ENCODE measurements at regions not wholly inside any gene's neighbourhood (a gene's known extent, or its start where the extent isn't known, plus 50 kb on each side); places are given as distances from the start of the nearest gene placed in this dataset.

DNA sequence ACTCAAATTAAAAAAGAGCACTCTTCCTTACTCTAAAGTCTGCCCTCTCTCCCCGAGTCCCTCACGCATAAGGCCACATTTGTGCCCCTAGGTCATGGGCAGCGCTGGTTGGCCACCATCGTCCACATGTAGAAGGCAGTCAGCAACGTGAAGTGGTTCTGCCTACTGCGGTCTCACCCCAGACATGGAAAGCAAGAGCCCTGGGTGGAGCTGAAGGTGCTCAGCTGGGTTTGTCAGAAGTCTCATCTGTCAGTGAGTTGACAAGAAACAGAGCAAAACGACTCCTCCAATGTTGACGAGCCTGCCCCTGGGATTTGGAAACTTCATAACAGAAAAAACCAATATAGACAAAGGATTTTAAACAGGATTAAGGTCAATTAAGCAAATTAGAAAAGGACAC is 192.3 kb upstream of the PRSS58 start:
- TF ChIP-seq POLR2A (IDR thresholded peaks at IDR 0.05) (no peak), POLR2AphosphoS5 (IDR thresholded peaks at IDR 0.05) (no peak)
